Liver (tissue), 3 donors: ENCODE measurements at regions not wholly inside any gene's neighbourhood (a gene's known extent, or its start where the extent isn't known, plus 50 kb on each side); places are given as distances from the start of the nearest gene placed in this dataset.

Source experiments
- ATF3 ChIP-seq: IDR thresholded peaks from 2 replicates; pipeline ENCODE4 v1.6.1; 2016; ENCODE audit warnings: antibody characterized with exemption
- CTCF ChIP-seq: fragments of 150-350 bp; IDR thresholded peaks from 2 replicates; pipeline ENCODE4 v1.5.1; 2017; ENCODE audit warnings: improper control_type of control experiment, low read depth, low read length; ENCODE audit not compliant: missing input control
- EGR1 ChIP-seq, 2 donors: IDR thresholded peaks; 2 replicates each; pipeline ENCODE4 v1.6.1; 2016 to 2018; ENCODE audit warnings: antibody characterized with exemption in 2 of 2, low read depth in 2 of 2
- FOXA1 ChIP-seq: IDR thresholded peaks from 2 replicates; pipeline ENCODE4 v1.6.1; 2016; ENCODE audit warnings: antibody characterized with exemption
- GABPA ChIP-seq, 2 donors: IDR thresholded peaks in 1 of 2; conservative IDR thresholded peaks in 1 of 2; 2 replicates each; pipeline ENCODE4 v1.6.1; 2016; ENCODE audit warnings: antibody characterized with exemption in 2 of 2, mild to moderate bottlenecking in 1 of 2, moderate library complexity in 1 of 2
- JUND ChIP-seq, 2 donors: IDR thresholded peaks; 2 replicates each; pipeline ENCODE4 v1.6.1; 2016; ENCODE audit warnings: antibody characterized with exemption in 2 of 2
- NR2F2 ChIP-seq: IDR thresholded peaks from 2 replicates; pipeline ENCODE4 v1.6.1; 2016; ENCODE audit warnings: antibody characterized with exemption
- RAD21 ChIP-seq, 2 donors: IDR thresholded peaks; 2 replicates each; pipeline ENCODE4 v1.6.1; 2016; ENCODE audit warnings: antibody characterized with exemption in 2 of 2, mild to moderate bottlenecking in 2 of 2
- REST ChIP-seq: IDR thresholded peaks from 2 replicates; pipeline ENCODE4 v1.6.1; 2016; ENCODE audit warnings: antibody characterized with exemption, mild to moderate bottlenecking
- RXRA ChIP-seq, 2 donors: IDR thresholded peaks; 2 replicates each; pipeline ENCODE4 v1.6.1; 2017 to 2018; ENCODE audit warnings: antibody characterized with exemption in 2 of 2, mild to moderate bottlenecking in 1 of 2
- TAF1 ChIP-seq: conservative IDR thresholded peaks from 2 replicates; pipeline ENCODE4 v1.6.1; 2016; ENCODE audit warnings: antibody characterized with exemption, mild to moderate bottlenecking
- ZBTB33 ChIP-seq: IDR thresholded peaks from 2 replicates; pipeline ENCODE4 v1.6.1; 2016; ENCODE audit warnings: antibody characterized with exemption
- TF ChIP-seq, protein P1 (sequence below): IDR thresholded peaks from 2 replicates; pipeline ENCODE4 v1.6.1; 2016; ENCODE audit warnings: antibody characterized with exemption
- donor health status: healthy.
- donor health status: healthy.

GRCh38 chr3:159593927-159594605 lies 394.6 kb upstream of the IL12A start:
- TF ChIP-seq CTCF (no peak), ATF3 (no peak), ZBTB33 (no peak), JUND (IDR thresholded peaks at IDR 0.05) (no peak), REST (no peak), NR2F2 (no peak), RXRA (IDR thresholded peaks at IDR 0.05) (no peak), TAF1 (no peak), RAD21 (IDR thresholded peaks at IDR 0.05) (no peak), EGR1 (IDR thresholded peaks at IDR 0.05; ENCODE audit: low read depth in 2 of 2) (no peak), FOXA1 (no peak), GABPA (IDR thresholded peaks at IDR 0.05 in 1 of 2, conservative IDR thresholded peaks at IDR 0.05 in 1 of 2) (no peak)
- TF ChIP-seq, protein P1, sequence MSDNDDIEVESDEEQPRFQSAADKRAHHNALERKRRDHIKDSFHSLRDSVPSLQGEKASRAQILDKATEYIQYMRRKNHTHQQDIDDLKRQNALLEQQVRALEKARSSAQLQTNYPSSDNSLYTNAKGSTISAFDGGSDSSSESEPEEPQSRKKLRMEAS: no peak
